ENCODE measurements at regions not wholly inside any gene's neighbourhood (a gene's known extent, or its start where the extent isn't known, plus 50 kb on each side); places are given as distances from the start of the nearest gene placed in this dataset.
A peak's percentile ranks its signal among the peaks of the same experiment; 100 is the strongest.
"Not testable (repeated sequence)": the region's sequence is repeated elsewhere in the genome, so short reads cannot be mapped to it uniquely, and the experiment has no call there.

- no peak for DNase-seq
Observed at GRCh38 chr18:55694291-55694690, 106.3 kb upstream of the TCF4 start.

GRCh38 chr18:55688030-55688429 lies 100.0 kb upstream of the TCF4 start:
- no peak for DNase-seq

GRCh38 chr18:55687106-55687505 lies 99.1 kb upstream of the TCF4 start:
- no peak for DNase-seq

- no peak for DNase-seq
Observed at GRCh38 chr18:55685638-55686037, 97.6 kb upstream of the TCF4 start.

GRCh38 chr18:55672574-55673361 lies 84.8 kb upstream of the TCF4 start:
- DNase-seq: peak in 1 of 2 experiments; percentile 3

- no peak for DNase-seq
Observed at GRCh38 chr18:55665506-55665905, 77.5 kb upstream of the TCF4 start.

- DNase-seq: not testable (repeated sequence)
Observed at GRCh38 chr18:55664758-55665400, 76.9 kb upstream of the TCF4 start.

GRCh38 chr18:55663891-55664290 lies 75.9 kb upstream of the TCF4 start:
- no peak for DNase-seq

- DNase-seq: no peak
Observed at GRCh38 chr18:55658598-55658997, 70.6 kb upstream of the TCF4 start.

GRCh38 chr18:55657572-55658331 lies 69.8 kb upstream of the TCF4 start:
- DNase-seq: no peak

GRCh38 chr18:55654986-55655385 lies 67.0 kb upstream of the TCF4 start:
- DNase-seq: no peak

GRCh38 chr18:55651236-55651635 lies 63.2 kb upstream of the TCF4 start:
- no peak for DNase-seq

GRCh38 chr18:55650363-55650870 lies 62.4 kb upstream of the TCF4 start:
- no peak for DNase-seq

- DNase-seq: no peak
Observed at GRCh38 chr18:55647331-55647730, 59.3 kb upstream of the TCF4 start.

GRCh38 chr18:55642191-55642590 lies 54.2 kb upstream of the TCF4 start:
- no peak for DNase-seq

GRCh38 chr18:55641486-55641885 lies 53.5 kb upstream of the TCF4 start:
- no peak for DNase-seq

All from NCI-H446 (cell line).